HEK293 (cell line): ENCODE measurements at regions not wholly inside any gene's neighbourhood (a gene's known extent, or its start where the extent isn't known, plus 50 kb on each side); places are given as distances from the start of the nearest gene placed in this dataset.

Source experiments
- TF ChIP-seq, protein P1 (sequence below): fragments of 450-650 bp; formaldehyde crosslinking; IDR thresholded peaks from 2 replicates; pipeline ENCODE4 v1.5.1; 2016; ENCODE audit warnings: missing biosample characterization, missing genetic modification characterization
- TF ChIP-seq, protein P2 (sequence below): fragments of 450-650 bp; formaldehyde crosslinking; IDR thresholded peaks from 2 replicates; pipeline ENCODE4 v1.5.1; 2016; ENCODE audit warnings: missing biosample characterization, missing genetic modification characterization

DNA sequence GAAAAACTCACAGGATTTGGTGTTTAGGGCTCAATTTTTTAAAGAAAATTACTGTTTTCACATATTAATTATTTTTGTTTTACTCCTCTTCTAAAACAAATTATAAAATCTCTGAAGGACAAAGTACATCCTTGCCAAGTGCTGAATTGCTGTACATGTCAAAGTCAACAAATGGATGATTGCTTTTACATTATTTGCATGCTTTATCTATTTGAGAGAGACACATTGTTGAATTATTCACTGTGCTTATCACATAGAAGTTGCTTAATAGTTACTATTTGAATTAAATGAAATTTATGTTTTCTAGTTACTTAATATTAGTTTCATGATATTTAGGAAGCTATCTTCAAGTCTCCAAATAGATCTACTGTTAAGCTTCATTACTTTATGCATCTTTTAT lies 318.6 kb upstream of the PTCHD4 start:
- TF ChIP-seq, protein P1, sequence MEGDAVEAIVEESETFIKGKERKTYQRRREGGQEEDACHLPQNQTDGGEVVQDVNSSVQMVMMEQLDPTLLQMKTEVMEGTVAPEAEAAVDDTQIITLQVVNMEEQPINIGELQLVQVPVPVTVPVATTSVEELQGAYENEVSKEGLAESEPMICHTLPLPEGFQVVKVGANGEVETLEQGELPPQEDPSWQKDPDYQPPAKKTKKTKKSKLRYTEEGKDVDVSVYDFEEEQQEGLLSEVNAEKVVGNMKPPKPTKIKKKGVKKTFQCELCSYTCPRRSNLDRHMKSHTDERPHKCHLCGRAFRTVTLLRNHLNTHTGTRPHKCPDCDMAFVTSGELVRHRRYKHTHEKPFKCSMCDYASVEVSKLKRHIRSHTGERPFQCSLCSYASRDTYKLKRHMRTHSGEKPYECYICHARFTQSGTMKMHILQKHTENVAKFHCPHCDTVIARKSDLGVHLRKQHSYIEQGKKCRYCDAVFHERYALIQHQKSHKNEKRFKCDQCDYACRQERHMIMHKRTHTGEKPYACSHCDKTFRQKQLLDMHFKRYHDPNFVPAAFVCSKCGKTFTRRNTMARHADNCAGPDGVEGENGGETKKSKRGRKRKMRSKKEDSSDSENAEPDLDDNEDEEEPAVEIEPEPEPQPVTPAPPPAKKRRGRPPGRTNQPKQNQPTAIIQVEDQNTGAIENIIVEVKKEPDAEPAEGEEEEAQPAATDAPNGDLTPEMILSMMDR (tag by site-specific recombination) = no peak
- TF ChIP-seq, protein P2, sequence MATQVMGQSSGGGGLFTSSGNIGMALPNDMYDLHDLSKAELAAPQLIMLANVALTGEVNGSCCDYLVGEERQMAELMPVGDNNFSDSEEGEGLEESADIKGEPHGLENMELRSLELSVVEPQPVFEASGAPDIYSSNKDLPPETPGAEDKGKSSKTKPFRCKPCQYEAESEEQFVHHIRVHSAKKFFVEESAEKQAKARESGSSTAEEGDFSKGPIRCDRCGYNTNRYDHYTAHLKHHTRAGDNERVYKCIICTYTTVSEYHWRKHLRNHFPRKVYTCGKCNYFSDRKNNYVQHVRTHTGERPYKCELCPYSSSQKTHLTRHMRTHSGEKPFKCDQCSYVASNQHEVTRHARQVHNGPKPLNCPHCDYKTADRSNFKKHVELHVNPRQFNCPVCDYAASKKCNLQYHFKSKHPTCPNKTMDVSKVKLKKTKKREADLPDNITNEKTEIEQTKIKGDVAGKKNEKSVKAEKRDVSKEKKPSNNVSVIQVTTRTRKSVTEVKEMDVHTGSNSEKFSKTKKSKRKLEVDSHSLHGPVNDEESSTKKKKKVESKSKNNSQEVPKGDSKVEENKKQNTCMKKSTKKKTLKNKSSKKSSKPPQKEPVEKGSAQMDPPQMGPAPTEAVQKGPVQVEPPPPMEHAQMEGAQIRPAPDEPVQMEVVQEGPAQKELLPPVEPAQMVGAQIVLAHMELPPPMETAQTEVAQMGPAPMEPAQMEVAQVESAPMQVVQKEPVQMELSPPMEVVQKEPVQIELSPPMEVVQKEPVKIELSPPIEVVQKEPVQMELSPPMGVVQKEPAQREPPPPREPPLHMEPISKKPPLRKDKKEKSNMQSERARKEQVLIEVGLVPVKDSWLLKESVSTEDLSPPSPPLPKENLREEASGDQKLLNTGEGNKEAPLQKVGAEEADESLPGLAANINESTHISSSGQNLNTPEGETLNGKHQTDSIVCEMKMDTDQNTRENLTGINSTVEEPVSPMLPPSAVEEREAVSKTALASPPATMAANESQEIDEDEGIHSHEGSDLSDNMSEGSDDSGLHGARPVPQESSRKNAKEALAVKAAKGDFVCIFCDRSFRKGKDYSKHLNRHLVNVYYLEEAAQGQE (tag by site-specific recombination) = no peak
